Stimulated activated CD4-positive, alpha-beta T cell treated with anti-CD3 and anti-CD28 coated beads, Interleukin-15, amount 100 ng/mL, for 48 hours (primary cell): ENCODE measurements at regions not wholly inside any gene's neighbourhood (a gene's known extent, or its start where the extent isn't known, plus 50 kb on each side); places are given as distances from the start of the nearest gene placed in this dataset.

Source experiments
- DNase-seq, 2 donors: peaks; one replicate each; pipeline ENCODE4 v3.0.0-alpha.2; 2020; ENCODE audit warnings: low read depth in 2 of 2

- no peak for DNase-seq
Observed at GRCh38 chr1:39085174-39085573, 59.0 kb downstream of the NDUFS5 start.

DNA sequence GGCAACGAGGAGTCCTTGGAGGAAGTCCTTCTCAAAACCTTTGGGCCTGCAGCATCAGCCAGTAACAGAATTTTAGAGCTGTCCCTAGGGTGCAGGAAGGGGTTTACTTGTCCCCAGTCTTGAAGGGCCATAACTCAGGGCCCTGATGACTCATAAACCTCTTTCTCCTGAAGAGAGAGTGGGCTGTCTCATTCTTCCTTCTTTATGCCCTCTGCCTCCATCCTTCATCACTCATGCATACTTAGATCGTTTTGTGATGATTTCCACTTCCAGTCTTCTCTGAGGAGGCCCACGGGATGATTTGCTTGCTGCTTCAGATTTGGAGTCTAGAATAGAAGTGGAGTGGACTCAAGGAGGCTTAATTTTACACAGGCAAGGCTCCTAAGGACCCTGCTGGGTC is 60.2 kb downstream of the NDUFS5 start:
- no peak for DNase-seq

GRCh38 chr1:39086865-39087409 is 60.8 kb downstream of the NDUFS5 start:
- no peak for DNase-seq

DNA sequence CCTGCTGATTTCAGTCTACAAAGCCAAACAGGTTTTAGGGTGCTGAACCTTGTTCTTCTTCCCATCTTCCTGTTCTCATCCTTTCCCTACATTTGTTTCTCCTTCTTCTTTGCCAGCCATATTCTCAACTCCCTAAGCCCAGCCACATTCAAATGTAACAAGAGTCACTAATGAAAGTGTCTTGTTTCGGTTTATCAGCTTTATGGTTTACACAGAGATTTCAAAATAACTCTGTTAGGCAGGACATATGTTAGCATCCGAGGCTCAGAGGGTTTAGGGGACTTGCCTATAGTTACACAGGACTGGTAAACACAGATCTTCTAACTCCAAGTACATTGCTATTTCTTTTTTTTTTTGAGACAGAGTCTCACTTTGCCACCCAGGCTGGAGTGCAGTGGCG is 61.3 kb downstream of the NDUFS5 start:
- no peak for DNase-seq

DNA sequence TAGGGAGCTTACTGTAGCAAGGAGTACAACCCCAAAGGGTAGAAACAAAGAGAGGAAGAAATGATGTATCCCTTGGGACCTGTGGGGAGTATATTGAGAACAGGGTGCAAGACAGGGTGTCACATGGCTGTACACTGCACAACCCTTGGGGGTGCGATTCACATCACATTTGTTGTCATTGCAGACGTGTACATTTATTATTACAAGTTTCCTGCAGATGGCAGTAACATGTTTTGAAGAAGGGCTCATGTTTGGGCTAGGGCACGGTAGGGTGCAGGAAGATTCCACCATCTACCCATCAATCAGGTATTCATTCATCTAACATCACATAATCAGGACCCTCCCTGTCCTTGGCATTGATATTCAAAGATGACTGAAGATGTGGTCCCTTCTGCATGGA is 62.5 kb downstream of the NDUFS5 start:
- DNase-seq, result no peak

DNA sequence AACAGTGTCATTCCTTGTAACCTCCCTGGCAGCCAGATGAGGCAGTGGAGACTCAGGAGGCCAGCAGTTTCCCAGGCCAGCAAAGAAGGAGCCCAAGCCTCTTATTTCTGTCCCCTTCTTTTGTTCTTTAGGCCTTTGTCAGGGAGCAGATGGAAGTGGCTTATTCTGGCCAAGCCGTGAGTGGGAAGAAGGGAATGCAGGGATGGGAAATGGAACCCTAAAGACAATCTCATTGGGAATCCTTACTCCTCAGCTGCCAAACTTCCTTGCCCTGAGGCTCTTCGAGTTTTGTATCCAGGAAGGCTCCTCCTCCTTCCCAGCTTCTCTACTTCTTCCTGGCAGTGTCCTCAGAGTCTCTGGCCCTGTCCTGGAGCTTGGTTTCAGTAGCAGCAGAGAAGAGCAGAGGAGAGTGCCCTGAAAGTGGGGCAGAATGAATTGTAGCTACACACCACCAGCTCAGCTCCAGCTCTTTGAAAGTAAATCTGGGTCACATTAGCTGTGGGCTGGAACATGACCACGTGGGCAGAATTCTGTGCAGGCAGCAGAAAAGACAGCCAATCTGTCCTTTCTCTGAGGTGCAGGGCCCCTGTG is 63.9 kb downstream of the NDUFS5 start:
- DNase-seq, result no peak

DNA sequence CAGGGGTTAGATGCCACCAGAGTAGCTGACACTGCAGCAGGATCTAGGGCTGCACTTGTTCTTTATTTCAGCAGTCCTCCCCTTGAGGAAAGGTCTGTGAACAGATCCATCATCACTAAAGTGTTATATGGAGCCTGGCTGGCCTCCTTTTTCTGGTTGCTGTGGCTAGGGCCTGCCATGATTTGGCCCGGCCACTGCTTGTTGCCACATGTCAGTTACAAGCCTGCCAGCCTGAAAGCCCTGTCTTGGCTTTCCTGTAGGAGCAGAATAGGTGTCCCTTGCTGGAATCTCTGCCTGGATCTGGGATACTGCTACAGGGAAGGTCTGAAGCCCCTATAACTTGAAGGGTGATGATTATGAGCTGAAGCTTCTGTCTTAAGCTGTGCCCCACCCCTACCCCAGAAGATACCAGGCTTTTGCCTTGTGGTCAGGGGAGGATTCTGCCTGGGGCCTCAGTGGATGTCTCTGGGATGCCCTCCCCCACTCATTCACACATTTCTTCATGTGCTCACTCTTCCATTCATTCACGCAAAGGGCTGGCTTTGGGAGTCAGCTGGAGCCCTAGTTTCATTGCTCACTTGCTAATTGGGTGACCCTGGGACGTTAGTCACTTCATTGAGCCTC is 64.7 kb downstream of the NDUFS5 start:
- DNase-seq, result no peak

DNA sequence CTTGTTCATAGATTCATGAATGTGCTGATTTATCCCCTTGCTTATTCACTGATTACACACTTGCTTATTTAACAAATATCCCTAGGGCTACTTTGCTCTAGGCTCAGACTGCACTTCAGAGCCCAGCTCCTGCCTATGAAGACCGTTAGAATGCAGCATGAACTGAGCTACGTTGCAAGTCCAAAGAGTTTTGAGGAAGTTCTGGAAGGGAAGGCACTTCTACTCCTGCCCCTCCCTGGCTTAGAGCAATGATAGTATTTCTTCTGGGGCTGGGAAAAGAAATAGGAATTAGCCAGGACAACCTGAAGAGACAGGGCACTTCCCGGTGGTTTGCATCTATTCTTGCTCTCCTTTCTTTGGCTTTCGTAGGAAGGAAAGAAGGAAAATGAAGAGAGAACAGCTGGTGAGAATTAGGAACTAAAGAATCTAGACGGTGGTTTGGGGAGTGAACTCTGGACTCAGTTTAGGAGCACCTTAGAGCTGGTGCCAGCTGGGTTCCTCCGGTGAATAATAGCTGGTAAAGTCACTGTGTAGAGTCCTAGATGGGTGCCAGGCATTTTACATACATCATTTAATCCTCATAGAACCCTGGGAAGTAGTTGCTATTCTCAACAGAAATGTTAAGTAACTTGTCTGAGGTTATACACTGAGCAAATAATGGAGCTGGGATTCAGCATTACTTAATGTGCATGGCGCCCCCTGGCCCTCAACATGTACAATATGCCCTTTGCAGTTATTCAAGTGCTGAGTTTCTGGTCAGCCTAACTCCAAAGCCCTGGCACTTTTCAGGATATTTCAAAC is 65.9 kb downstream of the NDUFS5 start:
- DNase-seq, result peak in 1 of 2 donors; percentile 44

DNA sequence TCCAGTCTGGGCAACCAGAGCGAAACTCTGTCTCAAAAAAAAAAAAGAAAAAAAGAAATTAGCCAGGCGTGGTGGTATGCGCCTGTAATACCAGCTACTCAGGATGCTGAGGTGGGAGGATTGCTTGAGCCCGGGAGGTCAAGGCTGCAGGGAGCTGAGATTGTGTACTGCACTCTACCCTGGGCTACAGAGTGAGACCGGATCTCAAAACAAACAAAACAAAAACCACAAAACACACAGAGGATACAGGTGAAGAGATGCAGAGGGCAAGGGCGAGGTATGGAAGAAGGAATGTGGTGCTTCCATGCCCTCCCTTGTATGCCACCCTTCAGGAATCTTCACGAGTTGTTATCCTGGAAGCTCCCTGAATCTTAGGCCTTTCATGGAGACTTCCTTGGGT is 68.5 kb downstream of the NDUFS5 start:
- DNase-seq, result no peak

- DNase-seq, result peak; percentile 43 to 53
Observed at GRCh38 chr1:39098546-39099250, 72.5 kb downstream of the NDUFS5 start.

DNA sequence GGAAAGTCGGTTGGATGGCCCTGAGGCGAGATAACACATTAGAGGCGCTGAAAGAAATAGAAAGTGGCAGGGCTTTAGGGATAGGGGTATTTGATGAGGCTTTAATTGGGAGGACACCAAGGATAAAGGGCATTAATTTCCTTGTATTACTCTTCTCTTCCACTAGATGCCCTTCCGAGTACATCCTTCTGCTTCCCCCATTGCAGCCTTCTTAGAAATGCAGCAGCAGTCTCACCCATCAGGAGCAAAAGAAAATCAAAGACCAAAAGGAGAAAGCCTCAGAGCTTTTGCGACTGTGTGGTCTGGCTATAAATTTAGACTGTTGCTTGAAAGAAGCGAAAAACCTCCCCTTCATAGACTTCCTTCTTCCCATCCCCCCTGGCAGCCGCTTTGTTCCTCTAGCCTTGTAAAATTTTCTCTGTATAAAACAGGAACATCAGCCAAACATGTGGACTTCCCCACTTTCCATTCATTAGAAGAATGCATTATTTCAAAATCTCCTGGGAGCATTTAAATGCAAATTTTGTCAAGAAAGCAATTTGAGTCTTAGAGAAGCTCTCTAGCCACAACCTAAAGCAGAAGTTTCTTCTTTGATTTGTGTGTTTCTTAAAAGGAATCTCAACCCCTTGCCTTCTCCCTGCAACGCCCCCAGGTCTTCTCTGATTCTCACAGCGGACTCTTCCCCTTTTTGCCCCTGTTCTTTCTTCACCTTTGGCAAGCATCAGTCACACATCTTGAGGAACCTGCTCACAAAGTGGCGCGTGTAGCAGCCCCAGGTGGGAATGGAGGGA is 76.6 kb downstream of the NDUFS5 start:
- DNase-seq, result no peak

GRCh38 chr1:39103328-39104157 is 77.4 kb downstream of the NDUFS5 start:
- no peak for DNase-seq

GRCh38 chr1:39104158-39105060 is 78.3 kb downstream of the NDUFS5 start:
- DNase-seq, result no peak

DNA sequence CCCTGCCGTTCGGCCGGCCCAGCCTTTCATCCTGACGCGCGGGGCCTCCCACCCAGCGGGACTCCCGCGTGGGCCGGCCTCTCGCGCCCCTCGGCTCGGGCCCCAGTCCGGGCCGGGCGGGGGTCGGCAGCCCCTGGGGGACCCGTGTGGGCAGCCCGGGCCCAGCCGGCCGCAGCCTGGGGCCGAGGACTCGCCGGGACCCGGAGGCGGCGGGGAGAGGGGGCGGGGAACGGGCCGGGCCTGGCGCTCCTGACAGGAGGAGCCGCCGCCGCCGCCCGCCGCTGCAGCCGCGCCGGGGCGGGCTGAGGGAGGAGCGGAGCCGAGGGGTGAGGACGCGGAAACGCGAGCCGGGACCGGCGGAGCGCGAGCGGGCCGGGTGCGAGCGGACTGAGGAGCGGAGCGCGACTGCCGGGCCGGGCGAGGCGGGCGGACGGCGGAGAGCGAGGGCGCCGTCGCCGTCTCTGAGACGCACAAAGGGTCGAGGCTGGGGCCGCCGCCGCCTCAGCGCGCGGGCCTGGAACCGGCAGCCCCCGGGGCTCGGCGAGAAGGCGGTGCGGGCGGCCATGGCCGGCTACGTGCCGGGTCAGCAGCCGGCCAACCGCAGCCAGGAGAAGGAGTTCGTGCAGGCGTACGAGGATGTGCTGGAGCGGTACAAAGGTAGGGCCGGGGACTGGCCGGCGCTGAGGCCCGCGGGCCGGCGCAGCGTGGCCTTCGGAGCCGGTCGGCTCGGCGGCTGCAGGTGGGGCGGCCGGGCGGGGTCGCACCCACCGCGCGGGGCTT is 79.1 kb downstream of the NDUFS5 start:
- DNase-seq, result peak in 1 of 2 donors; percentile 46

DNA sequence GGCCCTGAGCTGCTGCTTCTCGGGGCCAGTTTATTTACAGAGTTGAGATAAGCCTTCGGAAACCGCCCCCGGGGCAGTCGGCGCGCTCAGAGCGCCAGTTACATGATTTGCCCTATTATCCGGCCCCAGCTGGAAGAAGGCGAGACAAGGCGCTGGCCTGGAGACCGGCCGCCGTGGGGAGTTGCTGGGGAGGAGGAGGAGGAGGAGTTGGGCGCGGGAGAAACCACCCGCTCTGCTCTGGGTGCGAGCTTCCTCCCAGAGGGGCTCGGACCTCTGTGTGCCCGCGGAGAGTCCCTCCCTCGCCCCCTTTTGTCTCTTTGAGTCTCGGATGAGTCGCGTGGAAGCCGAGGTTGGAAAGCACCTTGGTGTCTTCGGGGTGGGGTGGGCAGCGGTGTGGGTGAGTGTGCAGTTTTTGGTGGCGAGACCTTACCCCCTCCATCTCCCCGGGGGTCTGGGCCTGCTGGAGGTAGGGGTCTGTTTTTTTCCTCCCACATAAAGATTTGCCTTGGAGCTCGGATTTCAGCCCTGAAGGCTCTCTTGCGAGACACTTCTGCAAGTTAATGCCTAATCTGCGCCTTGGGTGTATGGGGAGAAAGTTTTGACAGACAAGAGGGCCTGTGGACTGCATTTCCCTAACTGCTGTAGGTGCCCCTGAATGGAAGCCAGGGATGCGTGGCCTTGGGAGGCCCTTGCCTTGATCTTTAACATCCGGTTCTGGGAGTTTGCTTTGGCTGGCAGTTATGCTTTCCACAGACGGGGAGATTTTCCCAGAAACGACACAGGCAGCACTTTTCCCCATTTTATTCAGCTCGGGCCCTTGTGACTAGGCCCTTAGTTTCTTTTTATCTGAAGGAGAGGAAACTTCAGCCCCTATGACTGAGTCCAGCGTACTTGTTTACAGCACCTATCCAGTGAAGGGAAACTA is 80.0 kb downstream of the NDUFS5 start:
- no peak for DNase-seq

- DNase-seq, result no peak
Observed at GRCh38 chr1:39106801-39107327, 80.7 kb downstream of the NDUFS5 start.
